ENCODE measurements at regions not wholly inside any gene's neighbourhood (a gene's known extent, or its start where the extent isn't known, plus 50 kb on each side); places are given as distances from the start of the nearest gene placed in this dataset.

DNA sequence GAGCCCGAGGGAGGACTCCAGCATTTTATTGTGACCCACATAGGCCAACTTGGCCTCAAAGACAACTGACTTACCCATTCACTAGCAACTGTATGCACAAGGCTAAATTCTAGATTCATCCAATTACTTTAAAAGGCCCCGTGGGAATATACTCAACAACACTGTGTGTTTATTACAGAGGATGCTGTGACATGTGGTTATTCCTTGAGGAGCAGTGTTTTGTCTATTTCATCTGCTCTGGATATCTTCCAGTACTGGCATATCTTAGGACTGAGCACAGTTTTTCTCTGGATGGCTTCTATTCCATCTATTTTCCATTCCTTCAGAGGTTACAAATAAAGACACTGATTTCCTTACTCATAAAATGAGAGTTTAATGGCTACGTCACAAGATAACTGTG is 87.2 kb upstream of the KRAS start:
- no peaks in the 10 kb centered on the region for H3K9me3 ChIP-seq
- no peak overlapping the region for H3K4me3 ChIP-seq
- TF ChIP-seq, protein P1, sequence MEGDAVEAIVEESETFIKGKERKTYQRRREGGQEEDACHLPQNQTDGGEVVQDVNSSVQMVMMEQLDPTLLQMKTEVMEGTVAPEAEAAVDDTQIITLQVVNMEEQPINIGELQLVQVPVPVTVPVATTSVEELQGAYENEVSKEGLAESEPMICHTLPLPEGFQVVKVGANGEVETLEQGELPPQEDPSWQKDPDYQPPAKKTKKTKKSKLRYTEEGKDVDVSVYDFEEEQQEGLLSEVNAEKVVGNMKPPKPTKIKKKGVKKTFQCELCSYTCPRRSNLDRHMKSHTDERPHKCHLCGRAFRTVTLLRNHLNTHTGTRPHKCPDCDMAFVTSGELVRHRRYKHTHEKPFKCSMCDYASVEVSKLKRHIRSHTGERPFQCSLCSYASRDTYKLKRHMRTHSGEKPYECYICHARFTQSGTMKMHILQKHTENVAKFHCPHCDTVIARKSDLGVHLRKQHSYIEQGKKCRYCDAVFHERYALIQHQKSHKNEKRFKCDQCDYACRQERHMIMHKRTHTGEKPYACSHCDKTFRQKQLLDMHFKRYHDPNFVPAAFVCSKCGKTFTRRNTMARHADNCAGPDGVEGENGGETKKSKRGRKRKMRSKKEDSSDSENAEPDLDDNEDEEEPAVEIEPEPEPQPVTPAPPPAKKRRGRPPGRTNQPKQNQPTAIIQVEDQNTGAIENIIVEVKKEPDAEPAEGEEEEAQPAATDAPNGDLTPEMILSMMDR (IDR thresholded peaks at IDR 0.05): no peak
- TF ChIP-seq POLR2A (IDR thresholded peaks at IDR 0.05): no peak
- no peak for TF ChIP-seq EP300 (IDR thresholded peaks at IDR 0.05)
- TF ChIP-seq POLR2AphosphoS5 (IDR thresholded peaks at IDR 0.05): no peak
- WGBS, 2 donors (ENCODE audit: low coverage in 1 of 2): 74 to 82% methylated on average over 3 of the region's 3 CpGs
- H3K27me3 ChIP-seq: no peaks in the 10 kb centered on the region
- H3K27ac ChIP-seq: no peak overlapping the region
- peaks cover 0 to 12% (median 0%) of the 10 kb centered on the region in 3 donors for H3K4me1 ChIP-seq
- no peaks in the 10 kb centered on the region for H3K36me3 ChIP-seq
- ATAC-seq: no peak

DNA sequence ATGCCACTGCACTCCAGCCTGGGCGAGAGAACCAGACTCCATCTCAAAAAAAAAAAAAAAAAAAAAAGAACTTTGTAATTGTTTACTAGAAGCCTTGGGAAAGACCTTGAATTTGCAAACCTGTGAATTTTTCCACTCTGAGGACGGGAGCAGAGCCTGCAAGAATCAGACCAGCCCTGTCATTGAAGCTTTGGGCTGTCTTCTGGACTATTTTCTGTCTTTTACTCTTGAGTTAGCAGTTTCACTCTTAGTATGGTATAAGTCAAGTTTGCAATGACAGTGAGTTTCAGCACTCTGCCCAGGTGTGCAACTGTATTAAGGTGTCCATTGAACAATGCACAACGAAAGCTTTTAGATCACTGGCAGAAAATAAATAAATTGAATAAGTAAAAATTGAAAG is 81.4 kb upstream of the KRAS start:
- Histone ChIP-seq H3K4me3 (no peak overlapping the region), H3K4me1 (peaks cover 0 to 12% (median 0%) of the 10 kb centered on the region in 3 donors), H3K27ac (no peak overlapping the region), H3K36me3 (no peaks in the 10 kb centered on the region), H3K9me3 (no peaks in the 10 kb centered on the region), H3K27me3 (no peaks in the 10 kb centered on the region)
- TF ChIP-seq, protein P1 (IDR thresholded peaks at IDR 0.05): no peak
- TF ChIP-seq EP300 (IDR thresholded peaks at IDR 0.05): no peak
- TF ChIP-seq POLR2A (IDR thresholded peaks at IDR 0.05): no peak
- no peak for TF ChIP-seq POLR2AphosphoS5 (IDR thresholded peaks at IDR 0.05)
- no peak for ATAC-seq
- WGBS, 2 donors (ENCODE audit: low coverage in 1 of 2): 75 to 93% methylated on average over 1 to 3 of the region's 3 CpGs

- no peak overlapping the region for H3K27ac ChIP-seq
- 63 to 70% methylated on average over 3 to 5 of the region's 5 CpGs for WGBS, 2 donors (ENCODE audit: low coverage in 1 of 2)
These were observed 77.5 kb upstream of the KRAS start for GRCh38 chr12:25328072-25328712.

GRCh38 chr12:25327321-25327720 is 76.6 kb upstream of the KRAS start:
- H3K27me3 ChIP-seq: no peaks in the 10 kb centered on the region
- 58 to 64% methylated on average over 4 of the region's 4 CpGs for WGBS, 2 donors (ENCODE audit: low coverage in 1 of 2)
- H3K36me3 ChIP-seq: no peaks in the 10 kb centered on the region
- H3K4me3 ChIP-seq: no peak overlapping the region
- ATAC-seq: no peak
- TF ChIP-seq POLR2A (IDR thresholded peaks at IDR 0.05) (no peak), EP300 (IDR thresholded peaks at IDR 0.05) (no peak), POLR2AphosphoS5 (IDR thresholded peaks at IDR 0.05) (no peak)
- TF ChIP-seq, protein P1 (IDR thresholded peaks at IDR 0.05): no peak
- H3K27ac ChIP-seq: no peak overlapping the region
- H3K4me1 ChIP-seq: no peaks in the 10 kb centered on the region
- H3K9me3 ChIP-seq: no peaks in the 10 kb centered on the region

More at GRCh38 chr12:25328072-25328712, 77.5 kb upstream of the KRAS start:
- Histone ChIP-seq H3K36me3 (no peaks in the 10 kb centered on the region), H3K9me3 (no peaks in the 10 kb centered on the region), H3K27me3 (no peaks in the 10 kb centered on the region), H3K4me3 (no peak overlapping the region), H3K4me1 (no peaks in the 10 kb centered on the region)
- ATAC-seq: no peak
- TF ChIP-seq POLR2A (IDR thresholded peaks at IDR 0.05) (no peak), EP300 (IDR thresholded peaks at IDR 0.05) (no peak), POLR2AphosphoS5 (IDR thresholded peaks at IDR 0.05) (no peak)
- TF ChIP-seq, protein P1 (IDR thresholded peaks at IDR 0.05): no peak

DNA sequence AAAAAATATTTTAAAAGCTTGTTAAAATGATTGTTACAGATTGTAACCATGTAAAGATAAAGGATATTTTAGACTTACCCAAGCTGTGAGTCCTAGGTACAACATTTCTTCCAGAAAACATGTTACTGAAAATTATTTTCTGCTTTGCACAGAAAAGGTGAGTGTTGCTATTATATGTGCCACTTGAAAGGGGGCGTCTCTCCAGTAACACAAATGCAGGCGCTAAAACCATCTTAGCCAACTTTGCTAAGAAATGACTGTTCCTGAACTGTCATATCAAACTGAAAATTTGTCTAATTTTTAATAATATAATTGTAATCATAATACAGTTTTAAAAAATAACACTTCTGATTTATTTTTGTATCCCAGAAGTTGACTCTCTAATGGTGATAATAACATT is 75.6 kb upstream of the KRAS start:
- H3K4me3 ChIP-seq: no peak overlapping the region
- no peaks in the 10 kb centered on the region for H3K27me3 ChIP-seq
- 65 to 86% methylated on average over 2 of the region's 2 CpGs for WGBS, 2 donors (ENCODE audit: low coverage in 1 of 2)
- H3K27ac ChIP-seq: no peak overlapping the region
- H3K9me3 ChIP-seq: no peaks in the 10 kb centered on the region
- H3K4me1 ChIP-seq: no peaks in the 10 kb centered on the region
- TF ChIP-seq, protein P1 (IDR thresholded peaks at IDR 0.05): no peak
- TF ChIP-seq POLR2A (IDR thresholded peaks at IDR 0.05) (no peak), POLR2AphosphoS5 (IDR thresholded peaks at IDR 0.05) (no peak), EP300 (IDR thresholded peaks at IDR 0.05) (no peak)
- H3K36me3 ChIP-seq: no peaks in the 10 kb centered on the region
- ATAC-seq: no peak
